NB4 (cell line): ENCODE measurements at regions not wholly inside any gene's neighbourhood (a gene's known extent, or its start where the extent isn't known, plus 50 kb on each side); places are given as distances from the start of the nearest gene placed in this dataset.

ENCODE experiments used
- CTCF ChIP-seq: IDR thresholded peaks from one replicate; pipeline ENCODE4 v1.5.1; 2012; ENCODE audit warnings: low read depth, low read length
- MAX ChIP-seq: IDR thresholded peaks from 2 replicates; pipeline ENCODE4 v1.6.1; 2011; ENCODE audit warnings: low read depth, low read length

- no peak for TF ChIP-seq CTCF
- TF ChIP-seq MAX: no peak
Measured at GRCh38 chr6:8969747-8970146, 534.4 kb upstream of the SLC35B3 start.
